Thymus (tissue), 11 donors: ENCODE measurements at regions not wholly inside any gene's neighbourhood (a gene's known extent, or its start where the extent isn't known, plus 50 kb on each side); places are given as distances from the start of the nearest gene placed in this dataset.
"Not testable (repeated sequence)": the region's sequence is repeated elsewhere in the genome, so short reads cannot be mapped to it uniquely, and the experiment has no call there.

ENCODE experiments used
- DNase-seq, 9 donors: peaks; one replicate each; pipeline ENCODE4 v3.0.0-alpha.2; 2013; ENCODE audit warnings: low spot score in 9 of 9, low read depth in 6 of 9, missing footprints in 1 of 9
- H3K27ac ChIP-seq, 2 donors: one replicate each; pipeline ENCODE4 v1.5.1; 2013; ENCODE audit warnings: control low read depth in 1 of 2, low read depth in 1 of 2, low read length in 1 of 2, mild to moderate bottlenecking in 1 of 2, moderate library complexity in 1 of 2
- H3K27me3 ChIP-seq, 2 donors: one replicate each; pipeline ENCODE4 v1.5.1; 2013; ENCODE audit warnings: low read length in 1 of 2; ENCODE audit not compliant: control insufficient read depth in 2 of 2, insufficient read depth in 1 of 2
- H3K36me3 ChIP-seq, 2 donors: one replicate each; pipeline ENCODE4 v1.5.1; 2013; ENCODE audit warnings: low read length in 1 of 2, mild to moderate bottlenecking in 1 of 2, moderate library complexity in 1 of 2; ENCODE audit not compliant: control insufficient read depth in 2 of 2, insufficient read depth in 2 of 2
- H3K4me1 ChIP-seq, 2 donors: one replicate each; pipeline ENCODE4 v1.5.1; 2013; ENCODE audit warnings: low read length in 2 of 2; ENCODE audit not compliant: control insufficient read depth in 2 of 2, insufficient read depth in 2 of 2
- H3K4me3 ChIP-seq, 2 donors: one replicate each; pipeline ENCODE4 v1.5.1; 2013; ENCODE audit warnings: low read length in 2 of 2, control low read depth in 1 of 2, mild to moderate bottlenecking in 1 of 2
- H3K9me3 ChIP-seq, 2 donors: one replicate each; pipeline ENCODE4 v1.5.1; 2013; ENCODE audit warnings: low read length in 1 of 2, mild to moderate bottlenecking in 1 of 2; ENCODE audit not compliant: control insufficient read depth in 2 of 2, insufficient read depth in 1 of 2
- WGBS: extraction: QIAGEN DNeasy Blood & Tissue Kit; methylation state at CpG from one replicate; pipeline ENCODE4 v1.1.7; 2013; 5-methylcytosine and 5-hydroxymethylcytosine counted together
- donor health status: healthy.

DNA sequence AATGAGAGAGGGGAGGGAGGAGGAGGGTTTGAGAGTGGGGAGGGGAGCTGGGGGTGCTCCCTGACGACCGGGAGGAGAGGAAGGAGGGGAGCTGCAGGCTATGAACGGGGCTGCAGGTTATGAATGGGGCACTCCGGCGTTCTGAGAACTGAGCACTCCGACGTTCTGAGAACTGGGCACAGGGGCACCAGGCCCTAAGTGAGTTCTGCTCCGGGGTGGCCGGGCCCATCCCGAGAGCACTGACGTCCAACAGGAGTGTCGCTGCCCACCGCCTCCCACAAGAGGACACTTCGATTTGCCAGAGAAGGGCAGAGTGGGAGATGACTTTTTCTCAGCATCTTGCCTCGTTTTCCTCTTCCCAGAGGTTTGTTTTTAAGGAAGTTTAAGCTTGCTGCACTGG lies 204.5 kb upstream of the ZNF469 start:
- H3K4me3 ChIP-seq, H3K4me1 ChIP-seq, H3K27me3 ChIP-seq, DNase-seq, H3K9me3 ChIP-seq, H3K27ac ChIP-seq, H3K36me3 ChIP-seq: not testable (repeated sequence)
- WGBS: 91% methylated on average over 15 of the region's 15 CpGs

DNA sequence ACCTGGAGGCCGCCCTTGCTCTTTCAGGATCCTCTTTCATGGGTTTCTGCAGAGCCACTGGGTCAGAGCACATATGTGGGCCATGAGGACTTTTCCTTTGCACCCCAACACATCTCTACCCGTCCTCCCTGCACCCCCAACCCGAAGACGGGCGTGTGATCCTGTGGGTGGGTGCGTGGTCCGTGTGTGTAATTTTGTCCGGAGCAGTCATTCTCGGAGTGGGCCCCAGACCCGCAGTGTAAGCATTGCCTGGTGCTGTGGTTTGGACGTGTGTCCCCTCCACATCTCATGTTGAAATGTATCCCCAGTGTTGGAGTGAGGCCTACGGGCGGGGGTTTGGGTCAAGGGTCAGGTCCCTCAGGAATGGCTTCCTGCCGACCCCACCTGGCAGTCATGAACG lies 203.9 kb upstream of the ZNF469 start:
- 83% methylated on average over 15 of the region's 15 CpGs for WGBS
- H3K36me3 ChIP-seq, H3K9me3 ChIP-seq, H3K27me3 ChIP-seq, H3K27ac ChIP-seq, DNase-seq, H3K4me1 ChIP-seq, H3K4me3 ChIP-seq: not testable (repeated sequence)

DNA sequence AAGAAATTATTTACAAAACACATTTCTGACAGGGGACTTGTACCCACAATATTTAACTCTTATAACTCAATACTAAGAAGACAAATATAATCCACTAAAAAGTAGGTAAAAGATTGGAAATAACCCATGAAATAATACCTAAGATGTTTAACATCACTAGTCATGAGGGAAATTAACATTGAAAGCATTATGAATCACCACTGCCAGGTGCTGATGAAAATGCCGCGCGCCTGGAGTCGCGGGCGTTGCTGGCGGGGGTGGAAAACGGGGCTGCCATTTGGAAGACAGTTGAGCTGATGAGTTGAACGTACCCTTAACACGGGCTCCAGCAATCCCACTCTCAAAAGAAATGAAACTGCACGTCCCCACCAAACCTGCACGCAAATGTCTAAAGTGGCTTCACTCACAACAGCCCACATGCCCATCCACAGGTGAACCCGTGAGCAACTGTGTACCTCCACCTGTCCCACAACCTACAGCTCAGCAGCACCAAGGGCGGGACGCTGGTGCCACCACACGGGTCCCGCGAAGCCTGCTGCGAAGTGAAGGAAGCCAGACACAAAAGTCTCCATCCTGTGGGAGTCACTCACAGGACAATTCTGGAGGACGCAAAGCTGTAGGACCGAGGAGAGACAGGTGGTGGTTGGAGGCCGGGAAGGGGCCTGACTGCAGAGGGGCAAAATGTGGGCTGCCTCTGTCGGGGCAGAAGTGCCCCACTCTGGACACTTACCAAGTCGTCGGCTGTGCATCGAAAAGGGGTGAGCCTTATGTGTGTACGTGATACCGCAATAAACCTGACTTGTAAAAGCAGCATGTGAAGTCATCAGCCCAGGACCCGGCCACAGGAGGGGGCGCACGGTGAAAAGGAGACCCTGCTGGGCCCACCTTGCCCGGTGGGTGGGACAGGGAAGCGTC lies 199.5 kb upstream of the ZNF469 start:
- H3K27me3 ChIP-seq, H3K9me3 ChIP-seq, H3K4me3 ChIP-seq, H3K27ac ChIP-seq, H3K4me1 ChIP-seq, DNase-seq, H3K36me3 ChIP-seq: not testable (repeated sequence)
- 91% methylated on average over 33 of the region's 33 CpGs for WGBS

DNA sequence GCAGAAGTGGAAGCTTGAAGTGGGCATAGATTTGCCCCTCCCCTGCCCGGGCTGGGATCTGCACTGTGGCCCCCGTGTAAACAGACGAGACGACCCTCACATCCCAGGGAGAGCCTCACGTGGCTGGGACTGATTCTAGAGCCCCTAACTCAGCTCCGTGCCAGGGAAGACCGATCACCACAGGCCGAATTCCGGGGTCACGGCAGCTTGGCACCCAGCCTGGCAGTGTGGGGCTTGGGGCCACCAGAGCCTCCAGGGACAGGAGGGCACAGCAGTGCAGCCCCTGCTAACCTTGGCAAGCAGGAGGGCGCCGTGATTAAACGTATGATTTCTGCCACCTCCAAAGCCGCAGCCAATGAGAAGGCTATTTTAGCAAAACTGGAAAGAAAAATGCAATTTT lies 198.7 kb upstream of the ZNF469 start:
- H3K27me3 ChIP-seq, H3K4me3 ChIP-seq, DNase-seq, H3K4me1 ChIP-seq, H3K27ac ChIP-seq, H3K36me3 ChIP-seq, H3K9me3 ChIP-seq: not testable (repeated sequence)
- 84% methylated on average over 11 of the region's 14 CpGs for WGBS

DNA sequence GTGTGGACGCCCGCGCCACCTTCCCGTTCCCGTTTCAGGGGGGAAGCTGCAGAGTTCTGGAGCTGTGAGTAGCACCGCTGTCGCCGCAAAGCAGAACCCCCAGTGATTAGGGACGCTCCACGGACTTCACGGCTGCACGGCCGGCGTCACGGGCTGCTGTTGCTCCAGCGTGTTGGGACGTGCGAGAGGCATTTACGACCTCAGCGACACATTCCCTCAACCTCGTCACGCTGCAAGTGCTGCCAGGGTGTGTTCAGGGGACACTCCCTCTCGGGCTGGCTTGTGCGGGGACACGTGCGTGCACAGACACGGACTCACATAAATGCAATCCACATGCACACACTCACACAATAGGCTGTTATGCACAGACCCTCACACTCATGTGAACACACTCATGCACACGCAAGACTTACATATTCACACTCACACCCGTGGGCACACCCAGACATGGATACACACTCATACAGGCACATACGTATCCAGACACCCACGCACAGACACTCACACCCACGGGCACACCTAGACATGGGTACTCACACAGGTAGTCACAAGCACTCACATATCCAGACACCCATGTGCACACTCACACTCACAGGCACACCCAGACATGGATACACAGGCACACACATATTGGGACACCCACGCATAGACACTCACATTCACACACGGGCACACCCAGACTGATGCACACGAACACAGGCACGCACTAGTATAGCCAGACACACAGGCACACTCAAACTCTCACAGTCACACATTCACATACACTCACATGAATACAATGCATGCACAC lies 198.0 kb upstream of the ZNF469 start:
- not testable (repeated sequence) for H3K27ac ChIP-seq, DNase-seq, H3K27me3 ChIP-seq, H3K4me1 ChIP-seq, H3K4me3 ChIP-seq, H3K36me3 ChIP-seq, H3K9me3 ChIP-seq
- 91% methylated on average over 34 of the region's 36 CpGs for WGBS

DNA sequence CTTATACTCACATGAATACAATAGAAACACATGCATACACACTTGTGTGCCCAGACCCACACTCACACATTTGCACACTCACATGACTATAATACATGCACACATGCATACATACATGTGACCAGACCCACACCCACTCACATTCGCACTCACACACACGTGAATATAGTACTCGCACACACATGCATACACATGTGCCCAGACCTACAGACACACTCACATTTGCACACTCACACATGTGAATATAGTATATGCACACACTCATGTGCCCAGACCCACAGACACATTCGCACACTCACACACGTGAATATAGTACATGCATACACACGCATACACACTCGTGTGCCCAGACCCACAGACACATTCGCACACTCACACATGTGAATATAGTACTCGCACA lies 197.4 kb upstream of the ZNF469 start:
- not testable (repeated sequence) for H3K27ac ChIP-seq, H3K4me3 ChIP-seq, H3K9me3 ChIP-seq, H3K4me1 ChIP-seq, DNase-seq, H3K27me3 ChIP-seq, H3K36me3 ChIP-seq
- WGBS: 98% methylated on average over 9 of the region's 9 CpGs

DNA sequence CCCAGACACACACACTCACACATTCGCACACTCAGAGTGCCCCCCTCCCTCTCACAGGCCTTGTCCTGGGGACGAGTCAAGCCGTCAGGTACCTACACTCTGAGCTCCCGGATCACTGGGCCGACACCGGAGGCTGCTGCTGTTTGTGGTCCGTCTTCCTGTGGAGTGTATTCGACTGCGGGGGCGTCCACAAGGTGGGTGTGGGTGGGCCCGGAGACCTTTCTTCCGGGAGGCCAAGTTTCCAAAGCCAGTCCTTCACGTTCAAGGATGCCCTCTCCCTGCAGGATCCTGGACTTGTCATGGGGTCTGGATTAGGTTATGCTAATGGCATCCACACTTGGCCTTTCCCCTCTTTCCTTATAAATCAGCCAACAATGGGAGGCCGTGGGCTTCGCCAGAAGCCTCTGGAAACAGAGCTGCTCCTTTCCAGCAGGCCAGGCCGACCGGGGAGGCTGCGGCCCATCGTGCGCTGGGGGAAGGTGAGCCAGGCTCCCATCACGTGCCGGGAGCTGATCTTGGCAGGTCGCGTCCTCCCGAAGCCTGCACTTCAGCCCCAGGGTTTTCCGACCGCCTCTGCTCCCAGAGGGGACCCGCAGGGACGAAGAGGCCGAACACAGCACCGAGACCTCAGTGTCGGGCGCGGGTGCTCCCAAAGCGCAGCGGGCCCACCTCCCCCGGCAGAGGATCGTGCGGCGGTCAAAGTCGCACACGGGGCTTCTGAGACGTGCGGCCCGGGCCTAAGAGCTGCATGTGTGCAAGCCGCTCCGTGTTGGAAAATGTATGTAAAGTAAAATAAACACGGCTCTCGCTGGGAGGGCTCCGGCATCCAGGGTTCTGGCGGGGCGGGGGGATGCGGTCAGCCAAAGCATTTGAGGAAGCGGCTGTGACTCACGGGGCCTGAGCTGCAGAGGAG lies 196.5 kb upstream of the ZNF469 start:
- not testable (repeated sequence) for H3K4me3 ChIP-seq, DNase-seq, H3K27ac ChIP-seq, H3K36me3 ChIP-seq, H3K4me1 ChIP-seq, H3K9me3 ChIP-seq, H3K27me3 ChIP-seq
- WGBS: 85% methylated on average over 55 of the region's 55 CpGs

DNA sequence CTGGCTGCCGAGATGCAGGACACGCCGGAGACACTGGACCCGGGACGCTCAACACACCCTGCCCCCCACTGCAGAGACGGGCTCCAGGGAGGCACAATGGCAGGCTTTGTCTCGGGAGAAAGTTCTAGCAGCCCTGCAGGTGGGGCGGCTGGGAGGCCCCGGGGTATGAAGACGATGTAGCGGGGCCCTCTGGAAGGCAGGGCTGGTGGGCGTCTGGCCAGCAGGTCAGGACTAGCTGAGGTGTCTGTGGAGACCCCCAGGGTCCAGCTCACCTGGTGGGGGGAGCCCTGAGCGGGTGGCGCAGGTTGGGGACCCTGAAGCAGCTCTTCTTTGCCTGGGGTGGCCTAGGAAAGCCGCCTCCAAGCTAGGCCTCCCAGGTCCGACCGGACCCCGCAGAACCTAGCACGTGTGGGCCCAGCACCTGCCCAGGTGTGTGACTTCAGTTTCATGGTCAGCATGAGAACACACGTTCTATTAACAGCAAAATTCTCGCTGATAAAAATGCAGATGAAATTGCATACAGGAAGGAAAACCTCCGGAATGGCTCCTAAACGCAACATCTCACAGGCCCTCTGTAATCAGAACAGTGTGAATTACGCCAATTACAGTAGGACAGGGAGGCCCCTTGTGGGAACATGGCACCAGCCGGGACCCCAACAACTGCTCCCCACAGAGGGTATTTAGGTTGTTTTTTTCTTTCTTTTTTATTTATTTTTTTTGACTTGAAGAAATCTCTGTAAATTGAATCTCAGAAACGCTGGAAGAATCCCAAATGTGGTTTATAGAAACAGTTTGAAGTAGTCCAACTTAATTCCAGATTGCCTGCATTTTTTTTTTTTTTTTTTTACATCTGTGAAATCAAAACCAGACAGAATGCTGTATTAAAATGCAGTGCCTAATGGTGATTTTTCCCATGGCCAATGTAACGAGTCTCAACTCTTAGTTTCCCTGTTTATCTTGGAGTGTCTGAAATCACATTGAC lies 195.6 kb upstream of the ZNF469 start:
- not testable (repeated sequence) for H3K36me3 ChIP-seq, H3K27me3 ChIP-seq, H3K4me1 ChIP-seq, DNase-seq, H3K4me3 ChIP-seq, H3K9me3 ChIP-seq, H3K27ac ChIP-seq
- 92% methylated on average over 20 of the region's 27 CpGs for WGBS
